HepG2 (cell line): ENCODE measurements at regions not wholly inside any gene's neighbourhood (a gene's known extent, or its start where the extent isn't known, plus 50 kb on each side); places are given as distances from the start of the nearest gene placed in this dataset.

Experiments used
- ATAC-seq: fragments of 200-7000 bp; cut with Tn5 transposase; 3 replicates; pipeline ENCODE4 v1.9.1; 2020; ENCODE audit warnings: mild to moderate bottlenecking, moderate library complexity
- BruUV-seq: library from RNA; stranded (reverse); fragments of 400-500 nt; replicated peaks from 2 replicates; lab custom pipeline; 2021; lab: Mats Ljungman, UMichigan
- CTCF ChIA-PET: fragments of 300-600 bp; formaldehyde crosslinking; extraction: SDS; loops from one replicate; lab custom pipeline; 2021; ENCODE audit warnings: low total read pairs, inconsistent platforms, low intra/inter-chr PET ratio; lab: Yijun Ruan, JAX
- POLR2A ChIA-PET: fragments of 350-600 bp; sonication (Branson Sonifier 250); formaldehyde crosslinking; loops from one replicate; lab custom pipeline; 2020; ENCODE audit warnings: antibody characterized with exemption, inconsistent platforms; lab: Yijun Ruan, JAX
- DNase-seq: peaks from one replicate; pipeline ENCODE4 v3.0.0-alpha.2; 2015; ENCODE audit warnings: low spot score
- FAIRE-seq: peaks from 3 replicates; lab custom pipeline; 2011; peaks lifted over from hg19 to GRCh38; lab: Jason Lieb, UNC
- H2AFZ ChIP-seq: one replicate; pipeline ENCODE4 v1.6.1; 2011; ENCODE audit warnings: low read length, inconsistent platforms
- H3K27ac ChIP-seq: fragments of 300-600 bp; 3 replicates; pipeline ENCODE4 v1.8.0; 2011; ENCODE audit warnings: mixed run types, mild to moderate bottlenecking, mixed read lengths, low read length, inconsistent platforms; ENCODE audit not compliant: insufficient read depth; ENCODE audit errors: extremely low read length
- H3K27me3 ChIP-seq, 2 experiments: fragments of 200-600 bp in 1 of 2; 2 replicates in 1 of 2; 3 replicates in 1 of 2; pipeline versions ENCODE4 v1.6.0 to v1.8.0; 2011; ENCODE audit warnings: low read length in 2 of 2, mild to moderate bottlenecking in 2 of 2, moderate library complexity in 2 of 2, inconsistent platforms in 1 of 2; ENCODE audit not compliant: insufficient read depth in 2 of 2, control insufficient read depth in 1 of 2
- H3K36me3 ChIP-seq, 2 experiments: fragments of 200-600 bp in 1 of 2; replicated peaks in 1 of 2; 2 replicates in 1 of 2; 3 replicates in 1 of 2; pipeline versions ENCODE4 v1.5.1 to v1.8.0; 2011; ENCODE audit warnings: low read length in 2 of 2, inconsistent platforms in 1 of 2; ENCODE audit not compliant: insufficient read depth in 2 of 2, control insufficient read depth in 1 of 2
- H3K4me1 ChIP-seq: 2 replicates; pipeline ENCODE4 v1.5.1; 2012; ENCODE audit warnings: low read length, inconsistent platforms; ENCODE audit not compliant: insufficient read depth
- H3K4me2 ChIP-seq: 2 replicates; pipeline ENCODE4 v1.6.0; 2011; ENCODE audit warnings: low read depth, low read length, inconsistent platforms
- H3K4me3 ChIP-seq, 3 experiments: fragments of 200-600 bp in 1 of 3; sonication (generic), shearing (Covaris generic) in 1 of 3; replicated peaks in 1 of 3; 2 replicates each; pipeline ENCODE4 v1.5.1; 2011 to 2016; ENCODE audit warnings: low read length in 3 of 3, inconsistent platforms in 2 of 3, low read depth in 2 of 3, mild to moderate bottlenecking in 2 of 3, control low read depth in 1 of 3, mixed read lengths in 1 of 3; ENCODE audit not compliant: insufficient read depth in 1 of 3
- H3K79me2 ChIP-seq: one replicate; pipeline ENCODE4 v1.6.1; 2011; ENCODE audit warnings: low read length, inconsistent platforms; ENCODE audit not compliant: insufficient read depth
- H3K9ac ChIP-seq: 2 replicates; pipeline ENCODE4 v1.6.0; 2011; ENCODE audit warnings: mild to moderate bottlenecking, low read depth, low read length, inconsistent platforms; ENCODE audit not compliant: insufficient read depth
- H3K9me3 ChIP-seq: 2 replicates; pipeline ENCODE4 v1.5.1; 2012; ENCODE audit warnings: mild to moderate bottlenecking, low read length
- H4K20me1 ChIP-seq: 2 replicates; pipeline ENCODE4 v1.6.0; 2011; ENCODE audit warnings: inconsistent platforms, mild to moderate bottlenecking, low read length, moderate library complexity; ENCODE audit not compliant: insufficient read depth
- CHD2 ChIP-seq: IDR thresholded peaks from 2 replicates; pipeline ENCODE4 v1.6.1; 2011; ENCODE audit warnings: low read depth, low read length, improper control_type of control experiment
- EEA1 ChIP-seq: sonication (generic); formaldehyde crosslinking; IDR thresholded peaks from 2 replicates; pipeline ENCODE4 v1.5.1; 2020; ENCODE audit warnings: mild to moderate bottlenecking, missing genetic modification reagents, borderline replicate concordance
- ETV6 ChIP-seq: sonication (generic); formaldehyde crosslinking; conservative IDR thresholded peaks from 2 replicates; pipeline ENCODE4 v1.4.0; 2020; ENCODE audit warnings: missing genetic modification reagents
- LRRFIP1 ChIP-seq: sonication (generic); formaldehyde crosslinking; conservative IDR thresholded peaks from 2 replicates; pipeline ENCODE4 v1.4.0; 2020; ENCODE audit warnings: missing genetic modification reagents
- NR1H2 ChIP-seq: sonication (generic); formaldehyde crosslinking; IDR thresholded peaks from 2 replicates; pipeline ENCODE4 v1.8.1; 2022; ENCODE audit warnings: low read depth, missing genetic modification reagents, borderline replicate concordance
- SIX4 ChIP-seq: sonication (generic); formaldehyde crosslinking; IDR thresholded peaks from 2 replicates; pipeline ENCODE4 v1.4.0; 2020; ENCODE audit warnings: missing genetic modification reagents
- SNAPC5 ChIP-seq: sonication (generic); formaldehyde crosslinking; IDR thresholded peaks from 2 replicates; pipeline ENCODE4 v1.8.1; 2023; ENCODE audit warnings: mild to moderate bottlenecking, missing genetic modification reagents, borderline replicate concordance
- TAF15 ChIP-seq: fragments of 200-400 bp; formaldehyde crosslinking; IDR thresholded peaks from one replicate; pipeline ENCODE4 v1.6.1; 2018; ENCODE audit warnings: mild to moderate bottlenecking, low read depth, low read length; ENCODE audit not compliant: poor library complexity, severe bottlenecking
- ZNF615 ChIP-seq: sonication (generic); formaldehyde crosslinking; IDR thresholded peaks from 2 replicates; pipeline ENCODE4 v1.5.0; 2020; ENCODE audit warnings: mild to moderate bottlenecking, missing genetic modification reagents, borderline replicate concordance
- WGBS: methylation state at CpG from one replicate; pipeline ENCODE4 v1.1.6; 2017; ENCODE audit warnings: low lambda C conversion rate; 5-methylcytosine and 5-hydroxymethylcytosine counted together
- in situ Hi-C: cut with HindIII; loops from 2 replicates; pipeline ENCODE4 v1.10.0; 2017; ENCODE audit warnings: low pct_unique_long_range_greater_than_20kb; ENCODE audit not compliant: extremely low pct_ligation_motif_present
- intact Hi-C: fragments of 100-400 bp; cut with micrococcal nuclease; formaldehyde crosslinking; loops from one replicate; pipeline ENCODE4 v1.10.0; 2022; ENCODE audit not compliant: unreplicated experiment
- TF ChIP-seq, protein P1 (sequence below): sonication (generic); formaldehyde crosslinking; IDR thresholded peaks from 2 replicates; pipeline ENCODE4 v1.9.0; 2021; ENCODE audit warnings: missing genetic modification reagents, mild to moderate bottlenecking, borderline replicate concordance
- TF ChIP-seq, protein P2 (sequence below): sonication (generic); formaldehyde crosslinking; IDR thresholded peaks from 2 replicates; pipeline ENCODE4 v1.4.0; 2020; ENCODE audit warnings: missing genetic modification reagents, low read depth, mild to moderate bottlenecking, borderline replicate concordance
- TF ChIP-seq, protein P3 (sequence below): sonication (generic); formaldehyde crosslinking; IDR thresholded peaks from 2 replicates; pipeline ENCODE4 v1.5.0; 2020; ENCODE audit warnings: missing genetic modification reagents

- ATAC-seq (no peak), DNase-seq (no peak), FAIRE-seq (no peak)
- no peaks in the 10 kb centered on the region for H3K4me1 ChIP-seq
- H3K36me3 ChIP-seq: no peaks in the 10 kb centered on the region
- no peak overlapping the region for H3K27ac ChIP-seq
- H3K9me3 ChIP-seq: no peaks in the 10 kb centered on the region
- BruUV-seq: no TSS peak
- no peak overlapping the region for H2AFZ ChIP-seq
- CTCF ChIA-PET: no interaction called here
- in situ Hi-C loops (no loop called here), intact Hi-C loops (no loop called here)
- POLR2A ChIA-PET: no interaction called here
- WGBS: 0% methylated on average over 2 of the region's 2 CpGs
- no peaks in the 10 kb centered on the region for H4K20me1 ChIP-seq
- H3K4me3 ChIP-seq: no peak overlapping the region
- H3K79me2 ChIP-seq: no peaks in the 10 kb centered on the region
- H3K9ac ChIP-seq: no peak overlapping the region
- H3K4me2 ChIP-seq: no peak overlapping the region
- H3K27me3 ChIP-seq: no peaks in the 10 kb centered on the region
- TF ChIP-seq, protein P1, sequence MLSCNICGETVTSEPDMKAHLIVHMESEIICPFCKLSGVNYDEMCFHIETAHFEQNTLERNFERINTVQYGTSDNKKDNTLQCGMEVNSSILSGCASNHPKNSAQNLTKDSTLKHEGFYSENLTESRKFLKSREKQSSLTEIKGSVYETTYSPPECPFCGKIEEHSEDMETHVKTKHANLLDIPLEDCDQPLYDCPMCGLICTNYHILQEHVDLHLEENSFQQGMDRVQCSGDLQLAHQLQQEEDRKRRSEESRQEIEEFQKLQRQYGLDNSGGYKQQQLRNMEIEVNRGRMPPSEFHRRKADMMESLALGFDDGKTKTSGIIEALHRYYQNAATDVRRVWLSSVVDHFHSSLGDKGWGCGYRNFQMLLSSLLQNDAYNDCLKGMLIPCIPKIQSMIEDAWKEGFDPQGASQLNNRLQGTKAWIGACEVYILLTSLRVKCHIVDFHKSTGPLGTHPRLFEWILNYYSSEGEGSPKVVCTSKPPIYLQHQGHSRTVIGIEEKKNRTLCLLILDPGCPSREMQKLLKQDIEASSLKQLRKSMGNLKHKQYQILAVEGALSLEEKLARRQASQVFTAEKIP (CRISPR knock-in tag): no peak
- TF ChIP-seq SNAPC5 (CRISPR knock-in tag) (no peak), LRRFIP1 (no peak), NR1H2 (CRISPR knock-in tag) (no peak), EEA1 (CRISPR knock-in tag) (no peak), CHD2 (no peak), ZNF615 (CRISPR knock-in tag) (no peak), TAF15 (no peak), ETV6 (CRISPR knock-in tag) (no peak), SIX4 (no peak)
- TF ChIP-seq, protein P2, sequence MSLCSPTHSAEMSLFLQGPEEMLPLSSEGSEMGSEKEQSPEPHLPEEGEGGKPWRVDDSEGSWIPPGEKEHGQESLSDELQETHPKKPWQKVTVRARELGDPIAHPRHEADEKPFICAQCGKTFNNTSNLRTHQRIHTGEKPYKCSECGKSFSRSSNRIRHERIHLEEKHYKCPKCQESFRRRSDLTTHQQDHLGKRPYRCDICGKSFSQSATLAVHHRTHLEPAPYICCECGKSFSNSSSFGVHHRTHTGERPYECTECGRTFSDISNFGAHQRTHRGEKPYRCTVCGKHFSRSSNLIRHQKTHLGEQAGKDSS: no peak
- TF ChIP-seq, protein P3, sequence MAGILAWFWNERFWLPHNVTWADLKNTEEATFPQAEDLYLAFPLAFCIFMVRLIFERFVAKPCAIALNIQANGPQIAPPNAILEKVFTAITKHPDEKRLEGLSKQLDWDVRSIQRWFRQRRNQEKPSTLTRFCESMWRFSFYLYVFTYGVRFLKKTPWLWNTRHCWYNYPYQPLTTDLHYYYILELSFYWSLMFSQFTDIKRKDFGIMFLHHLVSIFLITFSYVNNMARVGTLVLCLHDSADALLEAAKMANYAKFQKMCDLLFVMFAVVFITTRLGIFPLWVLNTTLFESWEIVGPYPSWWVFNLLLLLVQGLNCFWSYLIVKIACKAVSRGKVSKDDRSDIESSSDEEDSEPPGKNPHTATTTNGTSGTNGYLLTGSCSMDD (CRISPR knock-in tag): no peak
These were observed 76.4 kb upstream of the SMARCA2 start for GRCh38 chr9:1938675-1939170.
